Tongue (tissue), 1 donor: ENCODE measurements at regions not wholly inside any gene's neighbourhood (a gene's known extent, or its start where the extent isn't known, plus 50 kb on each side); places are given as distances from the start of the nearest gene placed in this dataset.

Experiments used
- DNase-seq: peaks from one replicate; pipeline ENCODE4 v3.0.0-alpha.2; 2015

- no peak for DNase-seq
Observed at GRCh38 chr2:153004627-153005026, 286.2 kb downstream of the ARL6IP6 start.

GRCh38 chr2:152974146-152974545 is 255.7 kb downstream of the ARL6IP6 start:
- DNase-seq: no peak

GRCh38 chr2:152971685-152972084 is 253.3 kb downstream of the ARL6IP6 start:
- DNase-seq: no peak

GRCh38 chr2:152962446-152962845 is 244.0 kb downstream of the ARL6IP6 start:
- DNase-seq: no peak

GRCh38 chr2:152961351-152961750 is 242.9 kb downstream of the ARL6IP6 start:
- DNase-seq: no peak

- peak; percentile 21 for DNase-seq
Observed at GRCh38 chr2:152950126-152950525, 231.7 kb downstream of the ARL6IP6 start.

- no peak for DNase-seq
Observed at GRCh38 chr2:152944099-152944498, 225.7 kb downstream of the ARL6IP6 start.

- no peak for DNase-seq
Observed at GRCh38 chr2:152942940-152943440, 224.6 kb downstream of the ARL6IP6 start.

- DNase-seq: no peak
Observed at GRCh38 chr2:152930501-152930900, 212.1 kb downstream of the ARL6IP6 start.

- DNase-seq: no peak
Observed at GRCh38 chr2:152929628-152930027, 211.2 kb downstream of the ARL6IP6 start.

- DNase-seq: peak; percentile 67
Observed at GRCh38 chr2:152925547-152926448, 207.4 kb downstream of the ARL6IP6 start.

- DNase-seq: no peak
Observed at GRCh38 chr2:152924722-152925121, 206.3 kb downstream of the ARL6IP6 start.

GRCh38 chr2:152924219-152924618 is 205.8 kb downstream of the ARL6IP6 start:
- no peak for DNase-seq

- DNase-seq: no peak
Observed at GRCh38 chr2:152920846-152921245, 202.4 kb downstream of the ARL6IP6 start.

GRCh38 chr2:152910970-152911369 is 192.6 kb downstream of the ARL6IP6 start:
- no peak for DNase-seq

GRCh38 chr2:152907046-152907445 is 188.6 kb downstream of the ARL6IP6 start:
- no peak for DNase-seq

GRCh38 chr2:152894051-152894450 is 175.6 kb downstream of the ARL6IP6 start:
- no peak for DNase-seq

- DNase-seq: peak; percentile 4
Observed at GRCh38 chr2:152890736-152891135, 172.3 kb downstream of the ARL6IP6 start.

GRCh38 chr2:152883951-152884487 is 165.6 kb downstream of the ARL6IP6 start:
- no peak for DNase-seq

GRCh38 chr2:152881527-152881926 is 163.1 kb downstream of the ARL6IP6 start:
- DNase-seq: no peak

GRCh38 chr2:152879275-152879674 is 160.9 kb downstream of the ARL6IP6 start:
- no peak for DNase-seq

- no peak for DNase-seq
Observed at GRCh38 chr2:152875701-152876695, 157.6 kb downstream of the ARL6IP6 start.
